ENCODE measurements at regions not wholly inside any gene's neighbourhood (a gene's known extent, or its start where the extent isn't known, plus 50 kb on each side); places are given as distances from the start of the nearest gene placed in this dataset.

DNA sequence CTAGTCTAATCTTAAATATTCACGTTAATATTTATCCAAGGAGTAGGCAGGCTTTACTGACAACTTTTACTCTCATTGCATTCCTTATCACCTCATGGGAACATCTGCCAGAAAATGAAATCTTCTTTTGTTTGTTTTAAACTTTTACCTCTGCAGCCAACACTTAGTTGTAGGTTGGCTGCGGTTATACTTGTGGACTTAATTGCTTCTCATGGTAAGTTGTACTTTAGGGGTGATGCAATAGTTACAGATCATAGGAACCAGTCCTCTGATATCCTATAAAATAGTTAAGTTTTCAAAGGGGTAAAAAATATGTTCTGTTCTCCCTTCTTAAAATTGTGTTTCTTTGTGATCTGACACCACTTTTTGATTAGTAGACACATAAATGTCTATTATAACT, 321.9 kb downstream of the ZPLD1 start:
- dilution Hi-C loops (cut with MboI; ENCODE audit: extremely low pct_ligation_motif_present, low sequenced_read_pairs): no loop called here
- Histone ChIP-seq H2AFZ (ENCODE audit: control insufficient read depth, low read length) (no peak overlapping the region), H3K27me3 (ENCODE audit: control insufficient read depth, extremely low read depth, insufficient read depth, low read length) (no peaks in the 10 kb centered on the region), H3K9me3 (ENCODE audit: control insufficient read depth, low read depth, low read length) (no peaks in the 10 kb centered on the region), H3K4me3 (ENCODE audit: control insufficient read depth in 2 of 3, extremely low read depth in 1 of 3, insufficient read depth in 2 of 3, low read depth in 1 of 3, low read length in 3 of 3) (no peak overlapping the region), H3K9ac (ENCODE audit: control insufficient read depth, extremely low read depth, insufficient read depth, low read length) (no peak overlapping the region), H3K4me2 (ENCODE audit: control insufficient read depth, extremely low read depth, insufficient read depth, low read depth, low read length) (no peak overlapping the region), H3K9me1 (ENCODE audit: control insufficient read depth, extremely low read depth, insufficient read depth, low read length) (no peaks in the 10 kb centered on the region), H3K79me2 (ENCODE audit: control insufficient read depth, insufficient read depth, low read length) (no peaks in the 10 kb centered on the region), H4K20me1 (ENCODE audit: control insufficient read depth, extremely low read depth, insufficient read depth, low read length) (no peaks in the 10 kb centered on the region), H3K27ac (ENCODE audit: control insufficient read depth, insufficient read depth, low read length) (no peak overlapping the region), H3K4me1 (ENCODE audit: control insufficient read depth, extremely low read depth, insufficient read depth, low read length) (no peaks in the 10 kb centered on the region), H3K36me3 (ENCODE audit: control insufficient read depth in 2 of 2, extremely low read depth in 1 of 2, insufficient read depth in 2 of 2, low read length in 2 of 2) (no peaks in the 10 kb centered on the region)
- TF ChIP-seq, protein P1, sequence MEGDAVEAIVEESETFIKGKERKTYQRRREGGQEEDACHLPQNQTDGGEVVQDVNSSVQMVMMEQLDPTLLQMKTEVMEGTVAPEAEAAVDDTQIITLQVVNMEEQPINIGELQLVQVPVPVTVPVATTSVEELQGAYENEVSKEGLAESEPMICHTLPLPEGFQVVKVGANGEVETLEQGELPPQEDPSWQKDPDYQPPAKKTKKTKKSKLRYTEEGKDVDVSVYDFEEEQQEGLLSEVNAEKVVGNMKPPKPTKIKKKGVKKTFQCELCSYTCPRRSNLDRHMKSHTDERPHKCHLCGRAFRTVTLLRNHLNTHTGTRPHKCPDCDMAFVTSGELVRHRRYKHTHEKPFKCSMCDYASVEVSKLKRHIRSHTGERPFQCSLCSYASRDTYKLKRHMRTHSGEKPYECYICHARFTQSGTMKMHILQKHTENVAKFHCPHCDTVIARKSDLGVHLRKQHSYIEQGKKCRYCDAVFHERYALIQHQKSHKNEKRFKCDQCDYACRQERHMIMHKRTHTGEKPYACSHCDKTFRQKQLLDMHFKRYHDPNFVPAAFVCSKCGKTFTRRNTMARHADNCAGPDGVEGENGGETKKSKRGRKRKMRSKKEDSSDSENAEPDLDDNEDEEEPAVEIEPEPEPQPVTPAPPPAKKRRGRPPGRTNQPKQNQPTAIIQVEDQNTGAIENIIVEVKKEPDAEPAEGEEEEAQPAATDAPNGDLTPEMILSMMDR (optimal IDR thresholded peaks at IDR 0.05 in 1 of 3, IDR thresholded peaks at IDR 0.05 in 1 of 3, conservative IDR thresholded peaks at IDR 0.05 in 1 of 3; ENCODE audit: extremely low read depth in 1 of 3, insufficient read depth in 2 of 3, low read length in 3 of 3): no peak
- TF ChIP-seq EZH2 (IDR thresholded peaks at IDR 0.05; ENCODE audit: low read length): no peak
- no peak for FAIRE-seq
- DNase-seq (ENCODE audit: low read depth, low spot score): no peak

DNA sequence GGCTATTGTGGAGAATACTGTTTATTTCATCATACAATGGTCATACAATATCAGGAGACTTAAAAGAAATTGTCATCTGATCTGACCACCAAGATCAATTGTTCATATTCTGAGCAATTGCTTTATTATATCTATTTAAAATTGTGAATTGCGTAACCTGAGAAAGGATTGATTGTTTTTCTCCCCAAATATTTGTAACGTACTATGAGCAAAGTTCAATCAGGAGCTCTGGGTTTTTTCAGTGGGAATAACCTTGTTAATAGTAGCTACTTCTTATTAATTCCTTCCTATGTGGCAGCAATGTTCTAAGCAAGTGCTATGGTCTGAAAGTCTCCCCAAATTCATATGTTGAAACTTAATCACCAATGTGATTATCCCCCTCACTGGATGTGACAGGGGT, 323.1 kb downstream of the ZPLD1 start:
- Histone ChIP-seq H4K20me1 (ENCODE audit: control insufficient read depth, extremely low read depth, insufficient read depth, low read length) (no peaks in the 10 kb centered on the region), H3K36me3 (ENCODE audit: control insufficient read depth in 2 of 2, extremely low read depth in 1 of 2, insufficient read depth in 2 of 2, low read length in 2 of 2) (no peaks in the 10 kb centered on the region), H3K9ac (ENCODE audit: control insufficient read depth, extremely low read depth, insufficient read depth, low read length) (no peak overlapping the region), H3K9me1 (ENCODE audit: control insufficient read depth, extremely low read depth, insufficient read depth, low read length) (no peaks in the 10 kb centered on the region), H2AFZ (ENCODE audit: control insufficient read depth, low read length) (no peak overlapping the region), H3K27ac (ENCODE audit: control insufficient read depth, insufficient read depth, low read length) (no peak overlapping the region), H3K4me3 (ENCODE audit: control insufficient read depth in 2 of 3, extremely low read depth in 1 of 3, insufficient read depth in 2 of 3, low read depth in 1 of 3, low read length in 3 of 3) (no peak overlapping the region), H3K79me2 (ENCODE audit: control insufficient read depth, insufficient read depth, low read length) (no peaks in the 10 kb centered on the region), H3K4me1 (ENCODE audit: control insufficient read depth, extremely low read depth, insufficient read depth, low read length) (no peaks in the 10 kb centered on the region), H3K27me3 (ENCODE audit: control insufficient read depth, extremely low read depth, insufficient read depth, low read length) (no peaks in the 10 kb centered on the region), H3K4me2 (ENCODE audit: control insufficient read depth, extremely low read depth, insufficient read depth, low read depth, low read length) (no peak overlapping the region), H3K9me3 (ENCODE audit: control insufficient read depth, low read depth, low read length) (no peaks in the 10 kb centered on the region)
- dilution Hi-C loops (cut with MboI; ENCODE audit: extremely low pct_ligation_motif_present, low sequenced_read_pairs): no loop called here
- FAIRE-seq (no peak), DNase-seq (ENCODE audit: low read depth, low spot score) (no peak)
- TF ChIP-seq EZH2 (IDR thresholded peaks at IDR 0.05; ENCODE audit: low read length): no peak
- TF ChIP-seq, protein P1 (optimal IDR thresholded peaks at IDR 0.05 in 1 of 3, IDR thresholded peaks at IDR 0.05 in 1 of 3, conservative IDR thresholded peaks at IDR 0.05 in 1 of 3; ENCODE audit: extremely low read depth in 1 of 3, insufficient read depth in 2 of 3, low read length in 3 of 3): no peak
